ENCODE measurements at regions not wholly inside any gene's neighbourhood (a gene's known extent, or its start where the extent isn't known, plus 50 kb on each side); places are given as distances from the start of the nearest gene placed in this dataset.

- Histone ChIP-seq H3K36me3 (ENCODE audit: control insufficient read depth in 2 of 4, insufficient read depth in 4 of 4, low read length in 3 of 4) (no peaks in the 10 kb centered on the region), H2BK20ac (ENCODE audit: low read length) (no peak overlapping the region), H4K5ac (ENCODE audit: insufficient read length, low read depth, low read length) (no peak overlapping the region), H4K20me1 (replicated peaks in 1 of 2; ENCODE audit: control insufficient read depth in 1 of 2, insufficient read depth in 2 of 2, low read length in 2 of 2) (no peaks in the 10 kb centered on the region), H3K79me2 (ENCODE audit: control insufficient read depth in 1 of 2, insufficient read depth in 2 of 2, low read length in 2 of 2) (no peaks in the 10 kb centered on the region), H2BK15ac (ENCODE audit: low read length) (no peak overlapping the region; the same call in 1 of the 2 replicates), H3K4ac (replicated peaks; ENCODE audit: insufficient read length, low read depth, low read length) (no peak overlapping the region), H4K91ac (replicated peaks; ENCODE audit: insufficient read length, low read length) (no peak overlapping the region), H2AK5ac (ENCODE audit: low read depth, low read length) (no peak overlapping the region), H3K27me3 (replicated peaks in 1 of 4; ENCODE audit: control insufficient read depth in 3 of 4, extremely low read depth in 1 of 4, insufficient read depth in 3 of 4, low read length in 3 of 4) (no peaks in the 10 kb centered on the region), H4K8ac (ENCODE audit: extremely low read depth, insufficient read depth, low read length) (no peak overlapping the region), H3K79me1 (ENCODE audit: low read depth, low read length) (no peaks in the 10 kb centered on the region), H2BK5ac (ENCODE audit: low read depth, low read length) (no peak overlapping the region), H3K23ac (ENCODE audit: insufficient read length) (no peak overlapping the region), H3K23me2 (ENCODE audit: low read depth, low read length) (no peaks in the 10 kb centered on the region), H2BK120ac (replicated peaks; ENCODE audit: low read depth, low read length) (no peak overlapping the region), H3K14ac (ENCODE audit: insufficient read length) (no peak overlapping the region), H3K9ac (replicated peaks in 1 of 4; ENCODE audit: extremely low read depth in 1 of 4, low read depth in 3 of 4, low read length in 3 of 4) (no peak overlapping the region), H3K56ac (replicated peaks; ENCODE audit: insufficient read length, low read depth, low read length) (no peak overlapping the region), H3K9me3 (ENCODE audit: insufficient read depth in 2 of 2, low read depth in 1 of 2, low read length in 1 of 2) (no peaks in the 10 kb centered on the region), H3K4me1 (replicated peaks in 1 of 4; ENCODE audit: control insufficient read depth in 3 of 4, insufficient read depth in 4 of 4, low read length in 3 of 4) (no peaks in the 10 kb centered on the region; a peak in 1 of 7 replicates), H3K18ac (ENCODE audit: extremely low read depth, low read length) (no peak overlapping the region), H2AFZ (ENCODE audit: low read length) (no peak overlapping the region), H2BK12ac (ENCODE audit: low read depth, low read length) (no peak overlapping the region), H3K4me3 (ENCODE audit: extremely low read depth in 1 of 4, insufficient read depth in 2 of 4, low read depth in 3 of 4, low read length in 4 of 4) (no peak overlapping the region), H3K4me2 (ENCODE audit: insufficient read depth in 1 of 2, low read depth in 2 of 2, low read length in 2 of 2) (no peak overlapping the region), H3K27ac (ENCODE audit: low read depth, low read length) (no peak overlapping the region)
- POLR2A ChIA-PET (ENCODE audit: partially characterized antibody), result no interaction called here
- DNase-seq (ENCODE audit: low read depth in 1 of 2, low spot score in 2 of 2), result no peak
- WGBS, 2 experiments (ENCODE audit: extremely low coverage in 1 of 2, insufficient coverage in 1 of 2, insufficient read length in 1 of 2, insufficient replicate concordance in 2 of 2, low coverage in 1 of 2, low lambda C conversion rate in 2 of 2, missing lambda C conversion rate in 1 of 2), result 91% methylated on average over 16 of the region's 17 CpGs; no CpG with 5 or more reads in 1 of the 2 experiments
- CTCF ChIA-PET (ENCODE audit: partially characterized antibody), result interaction anchor here (1.3 to 1.4 kb wide), 2 partner anchors 9 to 295 kb away, joined by 3 read pairs; no protein-coding TSS in a partner anchor
- FAIRE-seq, result no peak
- no peak for TF ChIP-seq FOSL1 (IDR thresholded peaks at IDR 0.05; ENCODE audit: insufficient read depth, low read depth, low read length)
- TF ChIP-seq CTCF (IDR thresholded peaks at IDR 0.05; ENCODE audit: control extremely low read depth in 1 of 3, insufficient read depth in 1 of 3, low read depth in 1 of 3, low read length in 3 of 3), result no peak
- no peak for TF ChIP-seq CTBP2 (IDR thresholded peaks at IDR 0.05; ENCODE audit: borderline replicate concordance, insufficient read depth, insufficient read length, low read length)
- no peak for TF ChIP-seq EZH2 (IDR thresholded peaks at IDR 0.05; ENCODE audit: low read depth, low read length, severe bottlenecking)
- no peak for TF ChIP-seq SP4 (IDR thresholded peaks at IDR 0.05; ENCODE audit: low read length)
- no peak for TF ChIP-seq PHF8 (conservative IDR thresholded peaks at IDR 0.05; ENCODE audit: low read depth, low read length)
- TF ChIP-seq SUZ12 (IDR thresholded peaks at IDR 0.05; ENCODE audit: low read length), result no peak
- no peak for TF ChIP-seq NANOG (IDR thresholded peaks at IDR 0.05; ENCODE audit: insufficient read depth, low read depth, low read length, poor library complexity, severe bottlenecking)
- TF ChIP-seq CBX5 (IDR thresholded peaks at IDR 0.05; ENCODE audit: low read depth, low read length), result no peak
Observed at GRCh38 chr2:236772220-236772837, 202.7 kb downstream of the ACKR3 start.

Data from H1 (cell line).